Gastrocnemius medialis (tissue), 4 donors: ENCODE measurements at regions not wholly inside any gene's neighbourhood (a gene's known extent, or its start where the extent isn't known, plus 50 kb on each side); places are given as distances from the start of the nearest gene placed in this dataset.

Source experiments
- ATAC-seq, 2 donors: fragments of 150-250 bp; one replicate each; pipeline ENCODE4 v1.9.1; 2016
- DNase-seq, 2 donors: peaks; one replicate each; pipeline ENCODE4 v3.0.0-alpha.2; 2019
- H3K27ac ChIP-seq, 4 donors: fragments of 200-600 bp; sonication (generic); 1 replicate in 1 of 4; 2 replicates in 3 of 4; pipeline ENCODE4 v1.5.1; 2016 to 2018; ENCODE audit warnings: mild to moderate bottlenecking in 2 of 4, moderate library complexity in 1 of 4
- H3K27me3 ChIP-seq, 3 donors: fragments of 200-600 bp; sonication (generic) in 2 of 3; 1 replicate in 1 of 3; 2 replicates in 2 of 3; pipeline versions ENCODE4 v1.5.1 to v1.6.0; 2016 to 2019; ENCODE audit warnings: mild to moderate bottlenecking in 1 of 3, moderate library complexity in 1 of 3
- H3K36me3 ChIP-seq, 2 donors: fragments of 200-600 bp; sonication (generic) in 1 of 2; one replicate each; pipeline ENCODE4 v1.5.1; 2017 to 2018
- H3K4me1 ChIP-seq, 2 donors: fragments of 200-600 bp; sonication (generic) in 1 of 2; one replicate each; pipeline ENCODE4 v1.5.1; 2016 to 2017; ENCODE audit warnings: mild to moderate bottlenecking in 2 of 2
- H3K4me3 ChIP-seq, 4 donors: fragments of 200-600 bp; sonication (generic) in 3 of 4; 1 replicate in 1 of 4; 2 replicates in 3 of 4; pipeline ENCODE4 v1.5.1; 2016 to 2019; ENCODE audit warnings: mild to moderate bottlenecking in 2 of 4
- H3K9me3 ChIP-seq, 3 donors: fragments of 200-600 bp; sonication (generic) in 2 of 3; 1 replicate in 1 of 3; 2 replicates in 2 of 3; pipeline ENCODE4 v1.5.1; 2016 to 2019
- POLR2A ChIP-seq, 2 donors: fragments of 450-650 bp; IDR thresholded peaks; one replicate each; pipeline ENCODE4 v1.6.1; 2017; ENCODE audit warnings: antibody characterized with exemption in 2 of 2, mild to moderate bottlenecking in 2 of 2, moderate library complexity in 2 of 2
- in situ Hi-C, 4 donors: fragments of 200-750 bp; cut with MboI; loops; one replicate each; pipeline versions ENCODE4 v1.15.0 to v1.8.0; 2017; ENCODE audit warnings: low sequenced_read_pairs in 4 of 4
- intact Hi-C: fragments of 100-400 bp; cut with DNase I; formaldehyde crosslinking; loops from one replicate; pipeline ENCODE4 v1.15.1; 2023; ENCODE audit warnings: low total_unique reads
- TF ChIP-seq, protein P1 (sequence below), 5 experiments: fragments of 450-650 bp in 3 of 5; fragments of 200-600 bp in 2 of 5; sonication (generic) in 2 of 5; IDR thresholded peaks in 4 of 5; conservative IDR thresholded peaks in 1 of 5; 1 replicate in 4 of 5; 2 replicates in 1 of 5; pipeline ENCODE4 v1.5.1; 2016 to 2019; ENCODE audit warnings: antibody characterized with exemption in 5 of 5, mild to moderate bottlenecking in 3 of 5, moderate library complexity in 3 of 5

DNA sequence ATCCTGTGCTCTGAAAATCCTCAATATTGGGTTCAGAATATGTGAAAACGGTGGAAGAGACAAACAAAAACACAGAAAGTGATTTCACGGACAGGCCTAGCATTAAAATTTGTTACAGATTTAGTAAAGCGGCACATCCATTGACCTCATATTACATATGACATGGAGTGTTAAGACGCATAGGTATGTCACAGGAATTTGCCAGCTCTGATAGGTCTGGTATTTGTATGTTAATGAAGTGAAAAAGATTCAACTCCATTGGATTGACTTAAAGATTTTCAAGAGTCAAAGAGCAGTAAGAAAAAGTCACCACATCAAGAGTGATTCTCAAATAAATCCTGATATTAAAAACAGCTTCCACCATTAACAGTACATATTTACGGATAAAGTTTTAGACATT, 396.5 kb upstream of the SEMA6A start:
- DNase-seq = no peak
- Histone ChIP-seq H3K36me3 (no peaks in the 10 kb centered on the region), H3K9me3 (no peaks in the 10 kb centered on the region), H3K4me1 (no peaks in the 10 kb centered on the region), H3K27me3 (no peaks in the 10 kb centered on the region), H3K27ac (no peak overlapping the region), H3K4me3 (no peak overlapping the region)
- in situ Hi-C loops = no loop called here
- ATAC-seq = no peak
- intact Hi-C loops = no loop called here
- TF ChIP-seq POLR2A (IDR thresholded peaks at IDR 0.05) = no peak
- TF ChIP-seq, protein P1, sequence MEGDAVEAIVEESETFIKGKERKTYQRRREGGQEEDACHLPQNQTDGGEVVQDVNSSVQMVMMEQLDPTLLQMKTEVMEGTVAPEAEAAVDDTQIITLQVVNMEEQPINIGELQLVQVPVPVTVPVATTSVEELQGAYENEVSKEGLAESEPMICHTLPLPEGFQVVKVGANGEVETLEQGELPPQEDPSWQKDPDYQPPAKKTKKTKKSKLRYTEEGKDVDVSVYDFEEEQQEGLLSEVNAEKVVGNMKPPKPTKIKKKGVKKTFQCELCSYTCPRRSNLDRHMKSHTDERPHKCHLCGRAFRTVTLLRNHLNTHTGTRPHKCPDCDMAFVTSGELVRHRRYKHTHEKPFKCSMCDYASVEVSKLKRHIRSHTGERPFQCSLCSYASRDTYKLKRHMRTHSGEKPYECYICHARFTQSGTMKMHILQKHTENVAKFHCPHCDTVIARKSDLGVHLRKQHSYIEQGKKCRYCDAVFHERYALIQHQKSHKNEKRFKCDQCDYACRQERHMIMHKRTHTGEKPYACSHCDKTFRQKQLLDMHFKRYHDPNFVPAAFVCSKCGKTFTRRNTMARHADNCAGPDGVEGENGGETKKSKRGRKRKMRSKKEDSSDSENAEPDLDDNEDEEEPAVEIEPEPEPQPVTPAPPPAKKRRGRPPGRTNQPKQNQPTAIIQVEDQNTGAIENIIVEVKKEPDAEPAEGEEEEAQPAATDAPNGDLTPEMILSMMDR (IDR thresholded peaks at IDR 0.05 in 4 of 5, conservative IDR thresholded peaks at IDR 0.05 in 1 of 5) = no peak

DNA sequence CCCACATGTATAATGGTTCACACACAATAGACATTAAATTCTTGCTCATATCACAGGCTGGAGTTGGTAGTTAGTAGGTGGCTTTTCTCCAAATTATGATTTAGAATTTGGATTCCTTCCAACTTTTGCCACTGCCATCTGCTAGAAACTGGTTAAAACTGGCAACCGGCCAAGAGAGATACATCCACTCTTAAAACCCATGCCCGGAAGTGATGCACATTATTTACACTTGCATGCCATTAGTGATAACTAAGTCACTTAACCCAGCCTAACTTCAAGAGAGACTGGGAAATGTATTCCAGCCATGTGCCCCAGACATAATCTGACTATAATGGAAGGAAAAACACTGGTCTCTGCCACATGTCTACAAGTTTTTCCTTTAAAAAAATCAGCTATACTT, 395.7 kb upstream of the SEMA6A start:
- Histone ChIP-seq H3K27me3 (no peaks in the 10 kb centered on the region), H3K36me3 (no peaks in the 10 kb centered on the region), H3K4me3 (no peak overlapping the region), H3K27ac (no peak overlapping the region), H3K9me3 (no peaks in the 10 kb centered on the region), H3K4me1 (no peaks in the 10 kb centered on the region)
- ATAC-seq (no peak), DNase-seq (no peak)
- TF ChIP-seq POLR2A (IDR thresholded peaks at IDR 0.05) = no peak
- TF ChIP-seq, protein P1 (IDR thresholded peaks at IDR 0.05 in 4 of 5, conservative IDR thresholded peaks at IDR 0.05 in 1 of 5) = no peak
- in situ Hi-C loops = no loop called here
- intact Hi-C loops = no loop called here

DNA sequence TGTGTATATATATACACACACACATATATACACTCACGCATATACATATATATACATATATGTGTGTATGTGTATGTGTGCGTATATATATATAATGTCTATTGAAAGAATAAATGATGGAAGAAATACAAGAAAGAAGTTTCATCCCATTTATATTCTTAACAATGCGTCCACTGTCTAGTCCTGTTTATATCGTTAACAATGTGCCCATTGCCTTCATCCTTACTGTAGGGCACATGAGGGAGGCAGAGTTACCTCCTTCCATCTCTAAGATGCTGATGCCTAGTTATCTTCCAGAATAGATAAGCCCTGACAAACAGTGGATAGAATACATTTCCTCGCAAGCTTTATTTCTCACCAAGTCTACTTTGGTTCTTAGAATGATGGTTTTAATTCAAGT, 389.8 kb upstream of the SEMA6A start:
- no peaks in the 10 kb centered on the region for H3K27me3 ChIP-seq
- no peak overlapping the region for H3K27ac ChIP-seq
- ATAC-seq (no peak), DNase-seq (no peak)
- H3K4me1 ChIP-seq = no peaks in the 10 kb centered on the region
- H3K9me3 ChIP-seq = no peaks in the 10 kb centered on the region
- intact Hi-C loops = no loop called here
- H3K4me3 ChIP-seq = no peak overlapping the region
- TF ChIP-seq, protein P1 (IDR thresholded peaks at IDR 0.05 in 4 of 5, conservative IDR thresholded peaks at IDR 0.05 in 1 of 5) = no peak
- TF ChIP-seq POLR2A (IDR thresholded peaks at IDR 0.05) = no peak
- H3K36me3 ChIP-seq = no peaks in the 10 kb centered on the region
- in situ Hi-C loops = no loop called here

DNA sequence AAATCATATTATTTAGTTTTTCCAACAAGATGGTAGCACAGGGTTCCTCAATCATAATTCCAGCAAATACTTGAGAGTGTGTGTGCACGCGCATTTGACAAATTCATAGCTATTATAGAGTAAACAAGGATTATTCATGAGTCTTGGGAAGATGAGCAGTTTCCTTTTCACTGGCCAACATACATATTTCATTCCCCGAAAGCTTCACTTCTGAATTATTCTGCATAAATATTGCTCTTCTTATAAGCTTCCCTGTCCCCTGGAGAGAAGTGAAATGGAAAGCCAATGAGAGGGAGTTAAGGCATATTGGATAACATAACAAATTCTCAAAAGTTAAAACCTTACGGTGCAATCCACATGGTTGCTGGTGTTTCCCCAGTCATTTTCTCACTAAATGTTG, 386.4 kb upstream of the SEMA6A start:
- intact Hi-C loops (no loop called here), in situ Hi-C loops (no loop called here)
- no peaks in the 10 kb centered on the region for H3K27me3 ChIP-seq
- no peak overlapping the region for H3K4me3 ChIP-seq
- TF ChIP-seq POLR2A (IDR thresholded peaks at IDR 0.05) = no peak
- TF ChIP-seq, protein P1 (IDR thresholded peaks at IDR 0.05 in 4 of 5, conservative IDR thresholded peaks at IDR 0.05 in 1 of 5) = no peak
- no peaks in the 10 kb centered on the region for H3K9me3 ChIP-seq
- no peak overlapping the region for H3K27ac ChIP-seq
- H3K4me1 ChIP-seq = no peaks in the 10 kb centered on the region
- DNase-seq = no peak
- ATAC-seq = no peak
- no peaks in the 10 kb centered on the region for H3K36me3 ChIP-seq

GRCh38 chr5:116959843-116960242, 385.2 kb upstream of the SEMA6A start:
- no peak for TF ChIP-seq POLR2A (IDR thresholded peaks at IDR 0.05)
- TF ChIP-seq, protein P1 (IDR thresholded peaks at IDR 0.05 in 4 of 5, conservative IDR thresholded peaks at IDR 0.05 in 1 of 5) = no peak
- no peaks in the 10 kb centered on the region for H3K9me3 ChIP-seq
- H3K4me1 ChIP-seq = no peaks in the 10 kb centered on the region
- no peak overlapping the region for H3K4me3 ChIP-seq
- intact Hi-C loops (no loop called here), in situ Hi-C loops (no loop called here)
- no peak for ATAC-seq
- no peak for DNase-seq
- H3K36me3 ChIP-seq = no peaks in the 10 kb centered on the region
- H3K27me3 ChIP-seq = no peaks in the 10 kb centered on the region
- H3K27ac ChIP-seq = no peak overlapping the region
